ENCODE measurements at regions not wholly inside any gene's neighbourhood (a gene's known extent, or its start where the extent isn't known, plus 50 kb on each side); places are given as distances from the start of the nearest gene placed in this dataset.
A peak's percentile ranks its signal among the peaks of the same experiment; 100 is the strongest.

GRCh38 chr13:91272235-91272777, 75.2 kb upstream of the MIR17HG start:
- Histone ChIP-seq H3K36me3 (no peaks in the 10 kb centered on the region), H3K27me3 (ENCODE audit: low read depth) (no peaks in the 10 kb centered on the region), H3K4me1 (no peaks in the 10 kb centered on the region), H3K9me3 (no peaks in the 10 kb centered on the region), H3K27ac (no peak overlapping the region), H3K4me3 (no peak overlapping the region)
- ATAC-seq = no peak
- intact Hi-C loops (cut with DNase I) = no loop called here
- TF ChIP-seq, protein P1, sequence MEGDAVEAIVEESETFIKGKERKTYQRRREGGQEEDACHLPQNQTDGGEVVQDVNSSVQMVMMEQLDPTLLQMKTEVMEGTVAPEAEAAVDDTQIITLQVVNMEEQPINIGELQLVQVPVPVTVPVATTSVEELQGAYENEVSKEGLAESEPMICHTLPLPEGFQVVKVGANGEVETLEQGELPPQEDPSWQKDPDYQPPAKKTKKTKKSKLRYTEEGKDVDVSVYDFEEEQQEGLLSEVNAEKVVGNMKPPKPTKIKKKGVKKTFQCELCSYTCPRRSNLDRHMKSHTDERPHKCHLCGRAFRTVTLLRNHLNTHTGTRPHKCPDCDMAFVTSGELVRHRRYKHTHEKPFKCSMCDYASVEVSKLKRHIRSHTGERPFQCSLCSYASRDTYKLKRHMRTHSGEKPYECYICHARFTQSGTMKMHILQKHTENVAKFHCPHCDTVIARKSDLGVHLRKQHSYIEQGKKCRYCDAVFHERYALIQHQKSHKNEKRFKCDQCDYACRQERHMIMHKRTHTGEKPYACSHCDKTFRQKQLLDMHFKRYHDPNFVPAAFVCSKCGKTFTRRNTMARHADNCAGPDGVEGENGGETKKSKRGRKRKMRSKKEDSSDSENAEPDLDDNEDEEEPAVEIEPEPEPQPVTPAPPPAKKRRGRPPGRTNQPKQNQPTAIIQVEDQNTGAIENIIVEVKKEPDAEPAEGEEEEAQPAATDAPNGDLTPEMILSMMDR (IDR thresholded peaks at IDR 0.05) = no peak
- DNase-seq = no peak

DNA sequence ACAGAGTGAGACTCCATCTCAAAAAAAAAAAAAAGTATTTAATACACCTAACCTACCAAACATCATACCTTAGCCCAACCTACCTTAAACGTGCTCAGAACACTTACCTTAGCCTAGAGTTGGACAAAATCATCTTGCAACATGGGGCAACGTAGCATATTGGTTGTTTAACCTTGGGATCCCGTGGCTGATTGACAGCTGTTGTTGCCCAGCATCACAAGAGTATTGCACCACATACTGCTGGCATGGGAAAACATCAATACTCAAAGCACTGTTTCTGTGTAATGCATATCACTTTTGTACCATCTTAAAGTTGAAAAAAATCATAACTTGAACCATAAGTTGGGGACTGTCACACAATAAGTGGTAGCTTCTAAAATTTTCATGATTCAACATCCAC, 73.8 kb upstream of the MIR17HG start:
- Histone ChIP-seq H3K4me3 (no peak overlapping the region), H3K27me3 (ENCODE audit: low read depth) (no peaks in the 10 kb centered on the region), H3K9me3 (no peaks in the 10 kb centered on the region), H3K4me1 (no peaks in the 10 kb centered on the region), H3K27ac (no peak overlapping the region), H3K36me3 (no peaks in the 10 kb centered on the region)
- intact Hi-C loops (cut with DNase I) = no loop called here
- DNase-seq = no peak
- TF ChIP-seq, protein P1 (IDR thresholded peaks at IDR 0.05) = no peak
- ATAC-seq = no peak

- H3K4me3 ChIP-seq = no peak overlapping the region
- TF ChIP-seq, protein P1 (IDR thresholded peaks at IDR 0.05) = no peak
- no peaks in the 10 kb centered on the region for H3K36me3 ChIP-seq
- H3K27ac ChIP-seq = no peak overlapping the region
- ATAC-seq (no peak), DNase-seq (no peak)
- intact Hi-C loops (cut with DNase I) = no loop called here
- H3K9me3 ChIP-seq = no peaks in the 10 kb centered on the region
- H3K4me1 ChIP-seq = no peaks in the 10 kb centered on the region
- H3K27me3 ChIP-seq (ENCODE audit: low read depth) = no peaks in the 10 kb centered on the region
Measured at GRCh38 chr13:91277013-91277676, 70.3 kb upstream of the MIR17HG start.

- TF ChIP-seq, protein P1 (IDR thresholded peaks at IDR 0.05) = no peak
- DNase-seq (no peak), ATAC-seq (no peak)
- no peak overlapping the region for H3K4me3 ChIP-seq
- H3K27me3 ChIP-seq (ENCODE audit: low read depth) = no peaks in the 10 kb centered on the region
- H3K27ac ChIP-seq = no peak overlapping the region
- no peaks in the 10 kb centered on the region for H3K36me3 ChIP-seq
- no peaks in the 10 kb centered on the region for H3K9me3 ChIP-seq
- no peaks in the 10 kb centered on the region for H3K4me1 ChIP-seq
- intact Hi-C loops (cut with DNase I) = no loop called here
Measured at GRCh38 chr13:91278291-91278690, 69.2 kb upstream of the MIR17HG start.

DNA sequence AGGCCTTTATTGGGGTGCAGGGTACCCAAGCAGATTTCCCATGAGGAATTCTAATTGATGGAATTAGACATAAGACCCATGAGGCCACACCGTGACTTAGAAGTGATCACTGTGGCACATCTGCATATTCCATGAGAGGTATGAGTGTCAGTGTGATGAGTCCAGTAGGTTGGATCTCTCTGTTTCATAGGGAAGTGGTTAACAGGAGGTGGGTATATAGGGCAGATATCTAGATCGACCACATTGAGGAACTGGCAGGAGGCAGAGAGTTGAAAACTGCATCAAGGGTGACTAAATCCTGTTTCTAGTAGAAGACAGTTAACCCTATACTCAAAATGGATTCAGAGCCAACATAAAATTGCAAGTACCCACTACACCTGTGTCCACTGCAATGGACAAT, 68.6 kb upstream of the MIR17HG start:
- Histone ChIP-seq H3K27me3 (ENCODE audit: low read depth) (no peaks in the 10 kb centered on the region), H3K4me1 (no peaks in the 10 kb centered on the region), H3K36me3 (no peaks in the 10 kb centered on the region), H3K9me3 (no peaks in the 10 kb centered on the region), H3K27ac (no peak overlapping the region), H3K4me3 (no peak overlapping the region)
- no peak for DNase-seq
- intact Hi-C loops (cut with DNase I) = no loop called here
- ATAC-seq = peak in 1 of 2 donors; percentile 62
- TF ChIP-seq, protein P1 (IDR thresholded peaks at IDR 0.05) = no peak

Data from lower lobe of right lung (tissue), 2 donors.